ENCODE measurements at regions not wholly inside any gene's neighbourhood (a gene's known extent, or its start where the extent isn't known, plus 50 kb on each side); places are given as distances from the start of the nearest gene placed in this dataset.

DNA sequence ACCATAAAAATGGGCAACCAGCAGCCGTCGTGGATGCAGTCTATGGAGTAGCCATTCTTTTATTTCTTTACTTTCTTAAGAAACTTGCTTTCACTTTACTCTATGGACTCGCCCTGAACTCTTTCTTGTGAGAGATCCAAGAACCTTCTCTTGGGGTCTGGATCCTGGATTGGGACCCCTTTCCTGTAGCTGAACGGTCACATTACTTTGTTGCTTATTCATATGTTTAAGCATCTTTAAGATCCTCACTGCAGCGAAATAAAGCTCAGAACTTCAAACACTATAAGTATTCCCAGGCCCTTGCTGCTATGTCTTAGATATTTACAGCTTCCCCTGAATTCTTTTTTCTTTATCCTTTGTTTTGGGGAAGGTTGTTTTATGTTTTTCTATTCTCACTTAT lies 187.8 kb upstream of the DDI1 start:
- TF ChIP-seq, protein P1, sequence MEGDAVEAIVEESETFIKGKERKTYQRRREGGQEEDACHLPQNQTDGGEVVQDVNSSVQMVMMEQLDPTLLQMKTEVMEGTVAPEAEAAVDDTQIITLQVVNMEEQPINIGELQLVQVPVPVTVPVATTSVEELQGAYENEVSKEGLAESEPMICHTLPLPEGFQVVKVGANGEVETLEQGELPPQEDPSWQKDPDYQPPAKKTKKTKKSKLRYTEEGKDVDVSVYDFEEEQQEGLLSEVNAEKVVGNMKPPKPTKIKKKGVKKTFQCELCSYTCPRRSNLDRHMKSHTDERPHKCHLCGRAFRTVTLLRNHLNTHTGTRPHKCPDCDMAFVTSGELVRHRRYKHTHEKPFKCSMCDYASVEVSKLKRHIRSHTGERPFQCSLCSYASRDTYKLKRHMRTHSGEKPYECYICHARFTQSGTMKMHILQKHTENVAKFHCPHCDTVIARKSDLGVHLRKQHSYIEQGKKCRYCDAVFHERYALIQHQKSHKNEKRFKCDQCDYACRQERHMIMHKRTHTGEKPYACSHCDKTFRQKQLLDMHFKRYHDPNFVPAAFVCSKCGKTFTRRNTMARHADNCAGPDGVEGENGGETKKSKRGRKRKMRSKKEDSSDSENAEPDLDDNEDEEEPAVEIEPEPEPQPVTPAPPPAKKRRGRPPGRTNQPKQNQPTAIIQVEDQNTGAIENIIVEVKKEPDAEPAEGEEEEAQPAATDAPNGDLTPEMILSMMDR (IDR thresholded peaks at IDR 0.05; ENCODE audit: extremely low read depth, missing control alignments) = no peak
- DNase-seq (ENCODE audit: low spot score) = no peak

DNA sequence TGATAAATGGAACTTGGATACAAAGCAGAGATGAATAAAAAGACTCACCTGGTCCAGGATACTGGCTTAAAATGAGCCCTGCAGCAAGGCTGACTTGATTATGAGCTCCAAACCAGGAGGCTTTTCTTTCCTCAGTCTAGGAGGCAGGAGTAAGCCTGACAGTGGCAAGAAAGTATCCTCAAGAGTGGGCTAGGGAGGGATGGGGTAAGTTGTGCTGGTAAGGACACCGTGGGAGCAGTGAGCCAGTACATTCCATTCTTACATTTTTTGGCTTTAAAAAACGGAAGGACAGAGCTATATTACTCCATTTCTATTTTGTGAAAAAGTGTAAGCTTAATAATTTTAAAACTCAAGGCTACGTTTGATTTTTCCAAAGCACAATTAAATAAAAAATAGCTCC lies 187.1 kb upstream of the DDI1 start:
- TF ChIP-seq, protein P1 (IDR thresholded peaks at IDR 0.05; ENCODE audit: extremely low read depth, missing control alignments) = no peak
- DNase-seq (ENCODE audit: low spot score) = no peak

DNA sequence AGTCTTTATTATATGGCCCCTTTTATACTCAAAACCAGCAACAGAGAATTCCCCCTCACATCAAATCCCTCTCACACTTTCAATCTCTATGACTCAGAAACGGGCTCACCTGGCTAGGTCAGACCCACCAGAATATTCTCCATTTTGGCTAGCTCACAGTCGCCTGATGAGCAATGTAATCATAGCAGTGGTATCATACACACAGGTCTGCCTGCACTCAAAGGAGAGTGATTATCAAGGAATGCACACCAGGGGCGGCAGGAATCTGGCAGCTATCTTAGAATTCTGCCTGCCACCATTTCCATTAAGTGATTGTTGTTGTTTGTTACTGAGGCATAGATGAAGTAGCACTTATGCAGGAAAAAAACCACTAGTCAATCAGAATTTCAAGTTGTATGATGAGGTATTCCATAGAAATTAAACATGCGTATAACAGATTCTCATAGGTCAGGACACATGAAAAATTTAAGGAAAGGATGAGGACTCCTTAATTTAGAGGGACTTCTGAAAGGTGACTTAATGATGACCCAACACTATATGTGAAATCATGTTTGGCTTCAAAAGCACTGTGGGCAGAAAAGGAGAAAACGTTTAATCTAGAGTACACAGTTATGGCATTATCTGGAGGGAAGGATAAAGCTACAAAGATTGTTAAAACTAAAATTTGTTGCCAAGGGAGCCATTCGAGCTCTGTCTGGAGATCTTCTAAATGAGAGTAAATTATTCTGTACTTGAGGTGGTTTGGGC lies 185.8 kb upstream of the DDI1 start:
- TF ChIP-seq, protein P1 (IDR thresholded peaks at IDR 0.05; ENCODE audit: extremely low read depth, missing control alignments) = no peak
- DNase-seq (ENCODE audit: low spot score) = no peak

DNA sequence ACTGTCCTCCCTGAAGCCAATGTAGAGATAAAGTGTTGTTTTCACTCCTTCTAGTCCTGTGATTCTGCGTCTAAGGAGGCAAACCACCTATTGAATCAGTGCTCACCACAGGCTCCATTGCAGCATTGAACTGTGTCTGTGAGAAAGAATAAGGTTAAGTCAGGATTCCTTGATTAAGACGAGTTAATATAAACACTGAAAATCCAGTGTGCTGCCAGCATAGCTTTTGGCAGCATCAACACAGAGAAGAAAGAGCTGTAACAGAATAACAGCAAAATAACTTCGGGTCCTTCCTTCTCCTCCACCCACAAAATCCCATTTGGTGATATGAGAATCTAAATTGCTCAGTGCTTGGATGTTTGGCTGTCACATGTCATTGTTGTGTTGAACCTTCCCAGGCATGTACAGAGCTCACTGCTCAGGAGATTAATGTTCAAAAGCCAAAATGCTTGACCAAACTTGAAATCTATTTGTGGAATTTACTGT lies 185.2 kb upstream of the DDI1 start:
- TF ChIP-seq, protein P1 (IDR thresholded peaks at IDR 0.05; ENCODE audit: extremely low read depth, missing control alignments) = no peak
- DNase-seq (ENCODE audit: low spot score) = no peak
